ENCODE measurements at regions not wholly inside any gene's neighbourhood (a gene's known extent, or its start where the extent isn't known, plus 50 kb on each side); places are given as distances from the start of the nearest gene placed in this dataset.
A peak's percentile ranks its signal among the peaks of the same experiment; 100 is the strongest.

- no peak for DNase-seq (ENCODE audit: low read depth in 2 of 2)
Observed at GRCh38 chr4:124504431-124504830, 208.1 kb downstream of the ANKRD50 start.

DNA sequence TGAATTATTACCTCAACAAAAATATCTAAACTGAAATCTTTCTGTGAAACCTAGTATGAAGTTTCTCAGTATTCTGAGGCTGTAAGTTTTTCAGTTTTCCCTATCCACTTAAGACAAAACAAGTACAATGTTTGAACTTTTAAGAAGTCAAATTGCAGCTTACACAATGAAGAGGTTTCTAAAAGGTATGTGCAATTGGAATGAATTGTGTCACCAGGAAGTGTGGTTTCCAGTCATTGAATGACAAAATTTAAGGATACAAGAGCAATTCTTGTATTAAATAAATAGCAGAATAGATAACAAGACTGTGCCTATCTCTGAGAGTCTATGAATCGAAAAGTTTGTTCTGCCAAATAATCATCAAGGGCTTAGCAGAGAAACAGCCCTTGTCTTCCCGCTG lies 207.3 kb downstream of the ANKRD50 start:
- DNase-seq (ENCODE audit: low read depth in 2 of 2), result no peak

GRCh38 chr4:124509151-124509550 lies 203.4 kb downstream of the ANKRD50 start:
- no peak for DNase-seq (ENCODE audit: low read depth in 2 of 2)

DNA sequence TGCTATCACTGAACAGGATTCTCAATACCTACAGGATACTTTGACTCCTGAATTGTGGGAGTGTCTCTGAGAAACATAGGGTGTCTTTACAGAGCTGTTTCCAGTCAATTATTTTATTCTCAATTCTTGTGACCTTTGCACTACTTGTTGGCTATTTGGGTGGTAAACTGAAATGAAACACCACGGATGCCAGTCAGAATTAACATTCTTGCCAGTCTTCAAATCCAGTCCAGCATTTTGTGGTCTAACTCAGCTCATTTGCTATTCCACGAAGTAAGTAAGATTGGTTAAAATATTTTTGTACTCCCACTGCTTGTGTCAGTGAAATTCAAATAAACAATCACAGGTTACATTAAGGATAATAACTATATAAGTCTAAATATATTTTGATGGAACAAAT lies 197.9 kb downstream of the ANKRD50 start:
- no peak for DNase-seq (ENCODE audit: low read depth in 2 of 2)

DNA sequence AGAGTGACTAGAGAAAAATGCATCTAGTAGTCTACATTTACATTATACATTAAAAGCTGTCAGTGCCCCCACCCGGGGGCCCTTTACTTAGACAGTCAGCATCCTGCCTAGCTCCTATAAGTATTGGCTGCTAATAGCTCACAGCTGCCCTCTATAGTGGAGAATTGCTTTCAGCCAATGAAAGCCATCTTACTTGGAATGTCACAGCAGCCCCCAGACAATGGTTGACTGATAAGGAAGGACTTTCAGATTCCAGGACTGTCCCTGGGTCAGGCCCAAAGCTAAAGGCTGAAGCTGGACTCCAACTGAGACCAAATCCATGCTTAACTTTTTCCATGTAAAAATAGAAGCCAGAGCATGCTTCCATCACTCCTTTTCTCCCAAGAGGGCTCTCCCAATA lies 196.9 kb downstream of the ANKRD50 start:
- no peak for DNase-seq (ENCODE audit: low read depth in 2 of 2)

DNA sequence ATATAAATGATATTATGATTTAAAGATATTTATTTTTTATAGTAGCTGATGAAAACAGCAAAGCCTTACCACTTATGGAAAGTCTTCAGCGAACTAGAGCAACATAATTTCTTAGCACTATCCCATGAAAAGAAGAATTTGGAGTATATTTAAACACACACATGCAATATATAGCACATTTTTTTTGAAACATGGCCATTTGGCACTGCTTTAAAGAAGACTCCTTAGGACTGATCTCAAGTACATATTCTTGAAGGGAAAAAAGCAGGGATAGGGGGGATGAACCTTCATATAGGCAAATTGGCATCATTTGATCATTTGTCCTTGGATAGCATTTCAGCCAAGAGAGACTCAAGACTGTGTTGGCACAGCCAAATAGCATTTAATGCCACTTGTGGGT lies 193.3 kb downstream of the ANKRD50 start:
- no peak for DNase-seq (ENCODE audit: low read depth in 2 of 2)

DNA sequence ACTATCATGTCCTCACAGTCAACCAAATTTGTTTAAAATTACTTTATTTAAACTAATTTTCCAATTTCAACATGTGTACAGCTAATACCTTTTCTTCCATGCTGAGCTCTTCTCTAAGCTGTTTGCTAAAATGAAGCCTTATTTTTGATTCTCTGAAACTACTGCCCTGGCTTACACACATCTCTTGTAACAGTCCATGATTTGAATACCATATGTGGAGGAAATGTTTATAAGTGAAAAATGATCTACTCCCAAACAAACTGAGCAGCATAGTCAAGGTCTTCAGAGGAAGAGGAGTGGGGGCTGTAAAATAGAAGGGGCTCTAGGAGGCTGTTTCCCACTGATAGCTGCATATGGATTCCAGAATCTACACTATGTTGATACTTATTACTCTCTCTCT lies 188.7 kb downstream of the ANKRD50 start:
- no peak for DNase-seq (ENCODE audit: low read depth in 2 of 2)

DNA sequence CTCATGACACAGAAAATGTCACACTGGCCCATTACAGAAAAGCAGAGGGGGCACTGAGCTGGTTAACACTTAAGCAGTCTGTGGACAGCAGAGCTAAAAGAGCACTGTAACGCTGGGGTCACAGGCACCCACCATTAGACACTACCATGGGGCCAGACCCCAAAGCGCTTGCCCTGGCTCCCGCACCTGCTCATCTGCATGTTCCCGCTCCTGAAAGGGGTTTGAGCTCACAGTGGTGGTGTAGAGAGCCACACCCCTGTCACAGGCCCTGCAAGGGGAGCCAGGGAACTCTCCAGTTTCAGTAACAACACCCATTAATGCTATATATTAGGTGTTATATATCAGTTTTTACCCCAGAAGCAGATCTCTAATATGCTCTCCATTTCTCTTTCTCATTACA lies 187.0 kb downstream of the ANKRD50 start:
- no peak for DNase-seq (ENCODE audit: low read depth in 2 of 2)

GRCh38 chr4:124526331-124526730 lies 186.2 kb downstream of the ANKRD50 start:
- peak; percentile 30 to 76 for DNase-seq (ENCODE audit: low read depth in 2 of 2)

DNA sequence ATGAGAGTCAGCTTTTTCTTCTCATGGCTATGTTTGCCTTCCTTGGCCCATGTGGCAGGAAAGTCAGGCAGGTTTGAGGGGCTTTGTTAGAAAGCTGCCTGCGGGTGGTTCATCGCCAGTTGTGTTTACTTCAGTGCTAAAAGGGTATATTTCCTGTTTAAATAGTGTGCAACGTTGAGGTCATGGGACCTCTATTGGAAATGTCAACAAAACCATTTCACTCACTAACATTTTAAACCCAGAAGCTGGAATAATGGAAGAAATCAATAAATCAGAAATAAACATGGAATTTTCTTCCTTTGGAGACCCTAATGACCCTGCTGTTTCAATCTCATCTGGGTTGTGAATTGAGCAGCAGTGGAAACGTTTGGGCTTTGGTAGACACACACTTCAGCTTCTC lies 185.8 kb downstream of the ANKRD50 start:
- peak; percentile 48 to 82 for DNase-seq (ENCODE audit: low read depth in 2 of 2)

- no peak for DNase-seq (ENCODE audit: low read depth in 2 of 2)
Observed at GRCh38 chr4:124527364-124527763, 185.2 kb downstream of the ANKRD50 start.

DNA sequence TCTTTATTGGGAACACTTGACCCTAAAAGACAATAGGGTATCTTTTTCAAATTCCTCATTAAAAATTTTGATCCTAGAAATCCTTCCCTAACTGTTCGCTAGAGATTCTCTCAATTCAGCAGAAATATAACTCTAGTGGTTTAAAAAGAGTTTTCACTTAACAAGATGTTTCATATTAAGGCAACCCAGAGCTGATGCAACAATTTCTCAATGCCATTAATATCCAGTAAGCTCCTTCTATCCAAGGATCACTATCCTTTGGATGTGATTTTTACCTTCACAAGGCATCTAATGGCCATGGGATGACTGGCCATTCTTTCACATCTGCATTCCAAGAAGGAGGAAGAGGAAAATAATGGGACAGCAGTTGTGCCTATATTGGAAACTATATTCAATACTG lies 183.4 kb downstream of the ANKRD50 start:
- DNase-seq (ENCODE audit: low read depth in 2 of 2), result no peak

DNA sequence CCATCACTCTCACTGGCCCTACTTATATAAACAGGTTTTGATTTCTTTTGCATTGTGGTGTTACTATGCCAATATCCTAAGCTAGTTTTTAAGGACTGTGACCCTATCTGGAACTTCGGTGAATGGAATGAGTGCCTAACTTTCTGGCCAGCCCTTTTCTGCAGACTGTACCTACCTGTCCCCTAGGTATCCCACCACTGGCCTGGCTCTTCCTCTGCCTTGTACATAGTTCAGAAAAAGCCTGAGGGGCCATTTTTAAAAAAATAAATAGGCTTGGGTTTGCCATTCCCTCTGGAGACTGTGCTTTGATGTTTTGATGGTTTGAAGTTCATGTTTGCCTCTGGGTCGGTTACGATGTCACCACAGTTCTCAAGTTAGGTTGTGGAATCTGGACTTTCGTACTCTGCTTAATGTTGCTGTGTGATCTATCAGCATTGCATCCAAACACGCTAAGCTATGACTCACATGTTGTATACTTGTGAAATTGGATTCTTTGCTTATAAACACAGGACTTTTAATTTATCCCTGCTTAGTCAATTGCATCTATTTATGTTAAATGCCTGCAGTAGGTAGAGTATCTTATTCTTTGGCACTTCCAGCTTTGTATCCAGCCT lies 182.0 kb downstream of the ANKRD50 start:
- no peak for DNase-seq (ENCODE audit: low read depth in 2 of 2)

- DNase-seq (ENCODE audit: low read depth in 2 of 2), result no peak
Observed at GRCh38 chr4:124534131-124534530, 178.4 kb downstream of the ANKRD50 start.

GRCh38 chr4:124535003-124535402 lies 177.5 kb downstream of the ANKRD50 start:
- DNase-seq (ENCODE audit: low read depth in 2 of 2), result no peak

DNA sequence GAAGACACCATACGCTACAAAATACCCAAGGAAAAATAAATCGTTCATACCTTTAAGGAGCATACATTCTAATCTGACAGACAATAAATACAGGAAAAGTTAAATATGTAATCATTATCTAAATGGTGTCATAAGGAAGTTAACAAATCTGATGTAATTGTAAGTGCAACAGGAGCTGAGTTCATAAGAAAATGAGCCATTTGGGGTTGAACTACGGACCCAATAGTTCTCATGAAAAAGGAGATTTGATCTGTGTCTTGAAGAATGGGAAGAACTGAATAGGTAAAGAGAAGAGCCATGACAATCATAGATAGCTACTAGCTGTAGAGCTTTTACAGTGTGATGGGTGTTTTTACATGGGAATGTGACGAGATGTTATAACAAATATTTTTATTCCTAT lies 175.6 kb downstream of the ANKRD50 start:
- DNase-seq (ENCODE audit: low read depth in 2 of 2), result no peak

DNA sequence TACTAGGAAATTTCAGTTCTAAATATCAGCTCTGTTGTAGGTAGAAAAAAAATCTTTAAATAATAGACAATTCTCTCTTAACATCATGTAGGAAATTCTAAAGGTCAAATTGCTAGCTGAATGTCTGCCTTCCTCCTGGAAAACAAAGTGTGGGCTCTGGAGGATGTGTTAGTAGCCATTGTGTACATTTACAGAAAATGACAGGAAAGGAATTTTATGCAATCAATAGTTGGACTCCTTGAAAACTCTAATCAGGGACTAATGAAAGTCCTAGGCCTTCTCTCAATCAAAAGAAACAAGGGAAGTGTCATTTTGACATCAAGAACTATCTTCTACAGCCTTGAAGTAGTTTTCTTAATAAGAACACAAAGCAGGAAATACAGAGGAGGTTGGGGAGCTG lies 174.6 kb downstream of the ANKRD50 start:
- no peak for DNase-seq (ENCODE audit: low read depth in 2 of 2)

- no peak for DNase-seq (ENCODE audit: low read depth in 2 of 2)
Observed at GRCh38 chr4:124540014-124540413, 172.5 kb downstream of the ANKRD50 start.

DNA sequence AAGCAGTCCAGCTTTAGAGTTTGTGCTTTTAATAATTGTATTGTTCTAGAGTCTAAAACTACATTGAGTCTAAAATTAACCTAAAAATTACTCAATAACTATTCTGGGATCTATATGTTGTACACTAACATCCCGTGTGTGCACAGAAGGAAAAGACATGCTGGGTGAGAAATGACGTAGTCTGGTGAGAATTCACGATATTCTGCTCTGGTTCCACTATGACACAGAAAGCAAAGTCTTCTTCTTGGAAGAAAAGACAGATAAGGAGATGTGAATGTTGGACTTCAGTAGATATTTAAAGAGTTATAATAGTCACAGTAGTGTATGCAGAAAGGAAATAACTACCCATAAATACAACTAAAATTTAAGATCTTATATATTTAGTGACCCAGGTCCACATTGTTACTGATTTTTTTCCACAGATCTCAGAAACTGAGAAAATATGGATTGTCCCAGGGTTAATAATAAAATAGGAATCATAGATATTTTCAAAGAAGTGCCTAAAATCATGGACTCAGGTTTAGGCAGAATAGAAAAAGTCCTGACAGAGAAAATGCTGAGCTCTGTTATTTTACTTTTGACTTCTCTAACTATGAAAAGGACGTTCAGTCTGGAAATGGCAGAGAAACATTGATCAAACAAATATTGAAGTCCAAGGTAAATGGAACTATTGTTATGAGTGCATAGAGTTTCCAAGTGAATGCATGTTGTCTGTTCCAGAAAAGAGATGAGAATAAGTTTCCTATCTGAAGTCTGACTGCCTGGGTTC lies 170.7 kb downstream of the ANKRD50 start:
- no peak for DNase-seq (ENCODE audit: low read depth in 2 of 2)

- no peak for DNase-seq (ENCODE audit: low read depth in 2 of 2)
Observed at GRCh38 chr4:124555959-124556358, 156.6 kb downstream of the ANKRD50 start.

DNA sequence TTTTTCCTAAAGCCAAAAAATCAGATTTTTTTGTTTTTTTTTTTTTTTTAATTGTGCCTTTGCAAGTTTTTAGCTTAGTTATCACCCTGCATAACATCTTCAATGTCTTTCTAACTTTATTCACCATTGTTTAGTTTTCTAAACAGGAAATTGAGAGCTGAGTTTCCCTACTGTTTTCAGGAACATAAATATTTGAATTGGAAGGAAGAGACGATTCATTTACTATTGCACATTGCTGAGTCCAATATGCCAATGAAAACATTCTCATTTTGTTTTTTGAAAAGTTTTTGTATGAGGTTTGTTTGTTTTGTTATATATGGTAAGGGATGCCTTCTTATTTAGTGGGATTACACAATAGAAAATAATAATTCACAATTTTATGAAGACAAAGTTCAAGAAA lies 148.4 kb downstream of the ANKRD50 start:
- peak; percentile 83 to 85 for DNase-seq (ENCODE audit: low read depth in 2 of 2)

- peak in 1 of 2 donors; percentile 10 for DNase-seq (ENCODE audit: low read depth in 2 of 2)
Observed at GRCh38 chr4:124565371-124565770, 147.2 kb downstream of the ANKRD50 start.

GRCh38 chr4:124566030-124566429 lies 146.5 kb downstream of the ANKRD50 start:
- no peak for DNase-seq (ENCODE audit: low read depth in 2 of 2)
